Left renal cortex interstitium (tissue), 4 donors: ENCODE measurements at regions not wholly inside any gene's neighbourhood (a gene's known extent, or its start where the extent isn't known, plus 50 kb on each side); places are given as distances from the start of the nearest gene placed in this dataset.

ENCODE experiments used
- DNase-seq, 4 donors: peaks; one replicate each; pipeline ENCODE4 v3.0.0-alpha.2; 2013; ENCODE audit warnings: low read depth in 4 of 4, low spot score in 2 of 4, missing footprints in 1 of 4

- DNase-seq, result no peak
Observed at GRCh38 chr3:43969944-43970343, 271.7 kb upstream of the TOPAZ1 start.

GRCh38 chr3:43970351-43970750 is 271.3 kb upstream of the TOPAZ1 start:
- DNase-seq, result no peak

- DNase-seq, result no peak
Observed at GRCh38 chr3:43970920-43971319, 270.8 kb upstream of the TOPAZ1 start.

GRCh38 chr3:43971486-43971885 is 270.2 kb upstream of the TOPAZ1 start:
- DNase-seq, result no peak

GRCh38 chr3:43978708-43979107 is 263.0 kb upstream of the TOPAZ1 start:
- DNase-seq, result no peak

GRCh38 chr3:43979645-43980044 is 262.0 kb upstream of the TOPAZ1 start:
- DNase-seq, result no peak

GRCh38 chr3:43994657-43995546 is 246.8 kb upstream of the TOPAZ1 start:
- DNase-seq, result no peak

GRCh38 chr3:43995547-43996378 is 245.9 kb upstream of the TOPAZ1 start:
- DNase-seq, result no peak

- no peak for DNase-seq
Observed at GRCh38 chr3:43996379-43997301, 245.0 kb upstream of the TOPAZ1 start.

- DNase-seq, result no peak
Observed at GRCh38 chr3:43997316-43997715, 244.4 kb upstream of the TOPAZ1 start.

GRCh38 chr3:43997788-43998369 is 243.8 kb upstream of the TOPAZ1 start:
- DNase-seq, result no peak

- no peak for DNase-seq
Observed at GRCh38 chr3:43998370-43998835, 243.3 kb upstream of the TOPAZ1 start.

GRCh38 chr3:43998836-43999727 is 242.6 kb upstream of the TOPAZ1 start:
- DNase-seq, result no peak

- no peak for DNase-seq
Observed at GRCh38 chr3:43999728-44000319, 241.9 kb upstream of the TOPAZ1 start.

GRCh38 chr3:44000586-44000985 is 241.1 kb upstream of the TOPAZ1 start:
- DNase-seq, result no peak

- no peak for DNase-seq
Observed at GRCh38 chr3:44001072-44001471, 240.6 kb upstream of the TOPAZ1 start.

GRCh38 chr3:44003801-44004200 is 237.9 kb upstream of the TOPAZ1 start:
- no peak for DNase-seq

GRCh38 chr3:44011680-44012079 is 230.0 kb upstream of the TOPAZ1 start:
- no peak for DNase-seq
